ENCODE measurements at regions not wholly inside any gene's neighbourhood (a gene's known extent, or its start where the extent isn't known, plus 50 kb on each side); places are given as distances from the start of the nearest gene placed in this dataset.

- H3K4me3 ChIP-seq (ENCODE audit: low read depth, low read length), result no peak overlapping the region
- no peak for TF ChIP-seq CTCF (IDR thresholded peaks at IDR 0.05; ENCODE audit: low read depth, low read length, missing control alignments)
- DNase-seq (ENCODE audit: low read depth), result no peak
Measured at GRCh38 chr7:46197785-46198540, 276.9 kb upstream of the IGFBP3 start.

- H3K4me3 ChIP-seq (ENCODE audit: low read depth, low read length), result no peak overlapping the region
- DNase-seq (ENCODE audit: low read depth), result no peak
- no peak for TF ChIP-seq CTCF (IDR thresholded peaks at IDR 0.05; ENCODE audit: low read depth, low read length, missing control alignments)
Measured at GRCh38 chr7:46195934-46196333, 274.9 kb upstream of the IGFBP3 start.

GRCh38 chr7:46192271-46192670 is 271.2 kb upstream of the IGFBP3 start:
- no peak for DNase-seq (ENCODE audit: low read depth)
- no peak for TF ChIP-seq CTCF (IDR thresholded peaks at IDR 0.05; ENCODE audit: low read depth, low read length, missing control alignments)
- H3K4me3 ChIP-seq (ENCODE audit: low read depth, low read length), result no peak overlapping the region

- no peak for TF ChIP-seq CTCF (IDR thresholded peaks at IDR 0.05; ENCODE audit: low read depth, low read length, missing control alignments)
Measured at GRCh38 chr7:46191776-46192175, 270.7 kb upstream of the IGFBP3 start.

GRCh38 chr7:46191296-46191695 is 270.2 kb upstream of the IGFBP3 start:
- no peak for TF ChIP-seq CTCF (IDR thresholded peaks at IDR 0.05; ENCODE audit: low read depth, low read length, missing control alignments)
- DNase-seq (ENCODE audit: low read depth), result no peak
- H3K4me3 ChIP-seq (ENCODE audit: low read depth, low read length), result no peak overlapping the region

More at GRCh38 chr7:46191776-46192175, 270.7 kb upstream of the IGFBP3 start:
- DNase-seq (ENCODE audit: low read depth), result no peak
- no peak overlapping the region for H3K4me3 ChIP-seq (ENCODE audit: low read depth, low read length)

- no peak for TF ChIP-seq CTCF (IDR thresholded peaks at IDR 0.05; ENCODE audit: low read depth, low read length, missing control alignments)
- DNase-seq (ENCODE audit: low read depth), result no peak
Measured at GRCh38 chr7:46189255-46189790, 268.3 kb upstream of the IGFBP3 start.

GRCh38 chr7:46186131-46186530 is 265.1 kb upstream of the IGFBP3 start:
- TF ChIP-seq CTCF (IDR thresholded peaks at IDR 0.05; ENCODE audit: low read depth, low read length, missing control alignments), result no peak
- H3K4me3 ChIP-seq (ENCODE audit: low read depth, low read length), result no peak overlapping the region
- DNase-seq (ENCODE audit: low read depth), result no peak

More at GRCh38 chr7:46189255-46189790, 268.3 kb upstream of the IGFBP3 start:
- no peak overlapping the region for H3K4me3 ChIP-seq (ENCODE audit: low read depth, low read length)
